GM18502 (cell line): ENCODE measurements at regions not wholly inside any gene's neighbourhood (a gene's known extent, or its start where the extent isn't known, plus 50 kb on each side); places are given as distances from the start of the nearest gene placed in this dataset.

Source experiments
- ATAC-seq: cut with Tn5 transposase; IDR thresholded peaks from one replicate; pipeline ENCODE4 v1.9.1; 2021; ENCODE audit warnings: mild to moderate bottlenecking; ENCODE audit not compliant: unreplicated experiment, poor library complexity

DNA sequence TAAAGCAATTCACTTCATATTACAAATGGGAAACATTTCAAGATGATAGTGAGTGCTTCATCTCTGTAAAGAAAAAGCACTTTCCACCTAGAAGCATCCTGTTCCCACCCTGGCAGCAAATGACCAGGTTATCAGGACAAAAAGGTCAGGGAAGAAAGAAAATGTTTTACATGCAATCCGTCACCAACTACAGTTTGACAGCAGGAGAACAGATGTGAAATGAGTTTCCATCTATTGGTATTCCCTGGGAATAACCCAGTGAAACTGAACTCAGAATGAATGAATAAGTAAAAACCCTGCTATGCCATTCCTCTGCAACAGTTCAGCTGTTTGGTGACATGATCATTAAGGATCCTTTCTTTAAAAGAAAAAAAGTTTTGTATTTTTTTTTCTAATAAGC is 67.6 kb downstream of the HTR1A start:
- no peak for ATAC-seq

DNA sequence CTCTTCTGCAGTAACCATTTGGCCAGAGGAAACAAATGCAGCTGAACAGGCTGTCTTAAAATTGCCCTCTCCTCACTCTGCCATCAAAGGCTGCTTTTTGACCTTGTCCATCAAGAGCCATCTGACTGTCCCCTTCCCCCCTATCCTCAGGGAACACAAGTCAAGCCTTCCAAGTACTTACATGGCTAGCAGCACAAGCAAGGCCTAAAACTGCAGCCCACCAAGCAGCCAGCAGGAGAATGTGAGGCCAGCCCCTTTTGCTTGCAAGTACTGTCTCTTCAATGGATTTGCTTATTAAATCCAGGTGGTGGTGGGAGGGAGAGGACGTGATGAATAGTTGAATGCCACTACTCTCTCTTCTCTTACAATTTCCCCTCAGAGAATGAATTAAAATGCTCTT is 83.5 kb downstream of the HTR1A start:
- no peak for ATAC-seq

DNA sequence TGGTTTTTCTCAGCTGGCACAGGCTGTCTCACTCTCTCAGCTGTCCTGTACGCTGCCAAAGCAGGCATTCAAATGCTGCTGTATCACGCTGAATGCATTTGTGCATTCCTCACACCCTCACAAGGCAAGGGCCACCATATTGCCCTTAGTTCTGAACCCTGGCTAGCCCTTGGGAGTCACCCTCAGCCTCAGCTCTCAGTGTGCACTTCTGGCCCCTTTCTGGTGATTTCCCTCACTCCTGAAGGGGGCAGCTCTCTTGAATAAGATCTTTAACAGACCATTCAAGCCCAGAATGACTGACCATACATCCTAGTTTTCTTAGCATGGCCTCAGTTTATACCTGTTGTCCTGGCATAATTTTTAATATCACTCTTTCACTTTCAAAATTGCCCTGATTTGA is 84.3 kb downstream of the HTR1A start:
- ATAC-seq, result no peak

DNA sequence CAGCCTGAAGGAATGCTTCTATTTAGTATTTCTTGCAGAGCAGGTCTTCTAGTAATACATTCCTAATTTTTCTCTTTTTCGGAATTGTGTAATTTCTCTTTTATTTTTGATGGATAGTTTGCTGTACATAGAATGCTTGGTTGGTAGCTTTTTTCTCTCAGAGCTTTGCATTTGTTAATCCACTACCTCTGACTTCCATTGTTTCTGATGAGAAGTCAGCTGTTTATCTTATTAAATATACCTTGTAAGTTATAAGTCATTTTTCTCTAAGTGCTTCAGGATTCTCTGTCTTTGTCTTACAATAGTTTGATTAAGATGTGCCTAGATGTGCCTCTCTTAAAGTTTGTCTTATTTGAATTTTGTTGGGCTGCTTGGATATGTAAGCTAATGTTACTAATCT is 101.9 kb downstream of the HTR1A start:
- no peak for ATAC-seq

DNA sequence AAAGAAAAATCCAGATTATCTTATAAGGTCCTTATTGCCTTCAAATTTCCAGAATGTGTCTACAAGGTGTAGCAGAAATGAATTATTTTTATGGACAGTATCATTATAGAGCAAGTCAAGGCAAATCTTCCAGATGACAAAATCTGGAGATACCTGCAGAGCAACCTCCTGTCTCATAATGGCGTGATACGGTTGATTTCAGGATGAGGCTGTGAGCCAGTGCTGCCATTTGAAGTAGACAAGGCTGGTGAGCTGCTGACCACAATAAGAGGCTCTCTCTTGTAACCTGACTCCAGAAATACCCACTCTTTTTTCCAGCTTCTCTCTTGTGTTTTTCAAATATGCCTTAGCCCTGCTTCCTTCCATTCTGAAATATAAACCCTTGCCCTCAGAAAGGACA is 108.2 kb downstream of the HTR1A start:
- ATAC-seq, result no peak

DNA sequence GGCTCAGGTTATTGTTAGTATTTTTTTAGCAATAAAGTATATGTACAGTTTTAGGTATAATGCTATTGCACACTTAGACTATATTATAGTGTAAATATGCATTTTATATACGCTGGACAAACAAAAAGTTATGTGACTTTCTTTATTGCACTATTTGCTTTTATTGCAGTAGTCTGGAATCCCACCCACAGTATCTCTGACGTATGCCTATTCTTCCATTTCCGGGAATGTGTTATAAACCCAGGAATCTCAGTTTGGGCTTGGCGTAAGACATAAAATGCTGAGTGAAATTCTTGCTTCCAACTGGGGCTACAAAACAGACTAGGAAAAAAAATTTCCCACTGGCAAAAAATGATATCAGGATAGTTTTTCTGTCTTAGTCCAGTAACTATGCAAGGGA is 119.1 kb downstream of the HTR1A start:
- no peak for ATAC-seq

DNA sequence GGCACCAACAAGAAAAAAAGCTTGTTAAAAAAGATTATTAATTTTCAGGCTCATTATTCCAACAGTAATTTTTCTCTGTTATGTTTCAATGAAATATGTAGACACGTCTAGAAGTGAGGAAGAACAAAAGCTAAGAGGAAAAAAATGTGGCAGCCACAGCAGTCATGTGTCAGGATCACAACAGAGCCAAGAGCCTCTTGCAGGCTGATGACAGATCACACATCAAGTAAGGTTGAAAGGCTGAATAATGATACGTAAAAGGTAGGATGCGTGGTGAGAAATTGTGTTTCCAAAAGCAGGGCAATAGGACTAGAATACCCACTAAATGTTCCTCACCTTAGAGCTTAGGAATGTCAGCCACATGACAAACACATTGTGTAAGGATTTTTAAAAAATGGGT is 124.8 kb downstream of the HTR1A start:
- no peak for ATAC-seq

DNA sequence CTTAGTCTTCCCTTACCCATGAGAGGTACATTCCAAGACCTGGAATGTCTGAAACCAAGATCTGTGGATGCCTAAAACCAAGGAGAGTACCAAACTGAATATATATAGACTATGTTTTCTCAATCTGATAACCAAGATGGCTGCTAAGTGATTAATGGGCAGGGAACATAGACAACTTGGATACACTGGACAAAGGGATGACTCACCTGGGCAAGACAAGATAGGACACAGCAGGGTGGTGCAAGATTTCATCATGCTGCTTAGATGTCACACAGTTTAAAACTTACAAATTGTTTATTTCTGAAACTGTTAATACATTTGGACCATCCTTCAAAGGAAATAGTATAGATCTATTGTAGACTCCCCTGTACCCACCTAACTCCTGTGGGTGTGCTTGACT is 130.9 kb downstream of the HTR1A start:
- no peak for ATAC-seq

DNA sequence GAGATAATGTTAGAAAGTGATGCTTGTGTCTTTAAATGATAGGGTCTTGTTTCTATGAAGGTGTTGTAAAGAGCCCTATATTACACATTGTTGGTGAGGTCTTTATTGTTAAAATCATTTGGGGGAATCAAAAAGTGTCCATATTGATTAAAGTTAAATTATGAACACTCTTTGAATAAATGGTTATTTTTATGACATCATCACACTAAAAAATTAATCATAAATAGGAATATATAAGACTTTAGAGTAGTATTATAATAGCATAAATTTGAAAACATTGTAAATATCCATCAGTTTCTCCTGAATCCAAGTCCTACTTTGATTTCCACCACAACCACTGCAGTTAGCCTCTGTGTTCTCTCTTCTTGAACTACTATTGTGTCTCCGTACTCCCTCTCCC is 136.3 kb downstream of the HTR1A start:
- ATAC-seq, result no peak

DNA sequence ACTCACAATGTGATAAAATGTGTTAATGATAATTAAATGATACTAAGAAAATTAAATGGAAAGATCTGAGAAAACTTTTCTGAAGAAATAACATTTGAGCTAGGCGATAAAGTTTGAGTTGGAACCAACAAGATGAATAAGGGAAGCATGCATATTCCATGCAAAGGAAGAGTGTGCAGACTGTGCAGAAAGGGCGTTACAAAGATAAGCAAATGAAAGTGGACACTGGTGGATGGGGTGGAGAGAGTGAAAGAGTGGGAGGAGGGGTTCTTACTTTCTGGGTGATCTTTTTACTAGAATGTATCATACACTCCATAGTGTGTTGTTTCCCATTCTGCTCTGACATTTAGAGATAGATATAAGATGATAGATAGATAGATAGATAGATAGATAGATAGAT is 138.7 kb downstream of the HTR1A start:
- ATAC-seq, result no peak

DNA sequence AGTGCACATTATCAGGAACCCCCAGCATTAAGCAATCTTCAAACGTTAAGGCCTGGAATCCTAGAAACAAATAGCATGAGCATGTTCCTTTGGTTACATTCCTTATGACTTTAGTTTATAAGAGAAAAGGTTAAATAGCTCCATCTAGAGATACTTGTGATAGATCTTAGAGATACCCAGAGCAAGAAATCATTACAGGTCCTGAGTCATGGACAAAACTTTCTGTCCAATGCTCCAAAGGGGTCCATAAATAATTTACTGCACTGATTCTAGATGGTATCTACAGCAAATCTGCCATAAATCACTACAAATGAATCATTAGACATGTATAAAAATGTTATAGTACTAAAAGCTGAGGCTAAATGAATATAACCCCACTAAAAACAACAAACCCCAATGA is 139.6 kb downstream of the HTR1A start:
- no peak for ATAC-seq

DNA sequence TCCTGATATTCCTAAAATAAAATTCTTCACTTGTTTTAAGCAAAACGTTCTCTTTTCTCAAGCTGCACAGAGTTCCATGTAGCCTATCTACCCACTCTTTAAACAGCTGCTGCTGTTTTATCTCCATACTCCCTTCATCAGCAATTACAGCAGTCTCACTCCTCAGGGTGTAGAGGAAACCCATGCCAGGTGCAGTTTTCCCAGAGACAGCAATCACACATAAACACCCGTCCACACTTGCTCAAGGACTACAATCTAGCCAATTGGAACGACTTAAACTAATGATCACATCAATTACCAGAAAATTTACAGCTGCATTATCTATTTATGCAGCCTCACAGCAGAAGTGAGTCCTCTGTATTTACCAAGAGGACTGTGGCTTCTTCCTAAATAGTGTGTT is 141.7 kb downstream of the HTR1A start:
- no peak for ATAC-seq

DNA sequence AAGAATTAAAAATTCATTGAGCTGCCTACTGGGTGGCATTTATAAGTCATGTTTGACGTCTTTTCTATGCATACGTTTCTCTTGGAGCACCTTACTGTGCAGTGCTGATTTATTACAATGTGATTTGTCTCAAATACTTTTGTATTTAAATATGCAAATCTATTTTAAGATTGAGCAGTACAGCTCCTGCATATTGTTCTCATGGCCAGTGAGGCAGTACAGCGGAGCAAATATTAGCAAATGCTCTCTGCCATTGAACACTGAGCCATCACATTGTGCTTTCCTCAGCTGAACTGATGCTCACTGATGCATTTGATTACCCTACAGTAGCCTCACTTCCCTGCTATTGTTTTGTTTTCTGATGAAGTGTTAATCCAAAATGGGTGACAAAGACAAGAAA is 149.6 kb downstream of the HTR1A start:
- ATAC-seq, result no peak

DNA sequence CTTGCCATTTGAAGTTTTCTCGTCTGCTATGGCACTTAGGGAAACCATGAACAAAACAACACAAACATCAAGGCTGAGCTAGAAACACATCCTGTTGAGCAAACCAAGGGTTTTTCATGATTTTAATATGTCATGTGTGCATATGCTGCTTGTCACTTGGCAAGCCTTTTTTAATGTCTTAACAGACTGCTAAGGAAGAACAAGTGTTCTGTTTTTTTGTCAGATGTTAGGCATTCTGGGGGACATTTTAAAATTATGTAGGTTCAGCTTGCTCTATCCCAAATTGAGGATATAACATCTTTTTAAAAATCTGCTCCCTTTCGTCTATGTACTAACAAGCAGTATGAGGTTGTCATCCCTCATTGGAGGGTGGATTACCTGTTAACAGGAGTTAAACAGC is 150.3 kb downstream of the HTR1A start:
- no peak for ATAC-seq

DNA sequence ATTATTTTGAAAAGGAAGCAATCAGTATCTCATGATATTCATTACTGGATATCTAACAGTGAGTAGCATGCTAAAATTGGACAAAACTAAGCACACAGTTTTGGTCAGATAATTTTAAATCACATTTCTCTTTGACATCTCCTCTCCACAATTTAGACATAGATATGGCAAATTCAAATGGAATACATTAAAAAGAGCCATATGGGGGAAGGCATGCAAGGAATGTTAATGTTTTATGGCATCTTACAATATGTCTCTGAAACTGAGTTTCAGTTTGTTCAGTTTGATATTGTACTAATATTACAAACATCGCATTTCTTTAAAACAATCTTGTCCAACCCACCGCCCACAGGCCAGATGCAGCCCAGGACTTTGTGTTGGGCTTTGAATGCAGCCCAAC is 151.0 kb downstream of the HTR1A start:
- ATAC-seq, result no peak

DNA sequence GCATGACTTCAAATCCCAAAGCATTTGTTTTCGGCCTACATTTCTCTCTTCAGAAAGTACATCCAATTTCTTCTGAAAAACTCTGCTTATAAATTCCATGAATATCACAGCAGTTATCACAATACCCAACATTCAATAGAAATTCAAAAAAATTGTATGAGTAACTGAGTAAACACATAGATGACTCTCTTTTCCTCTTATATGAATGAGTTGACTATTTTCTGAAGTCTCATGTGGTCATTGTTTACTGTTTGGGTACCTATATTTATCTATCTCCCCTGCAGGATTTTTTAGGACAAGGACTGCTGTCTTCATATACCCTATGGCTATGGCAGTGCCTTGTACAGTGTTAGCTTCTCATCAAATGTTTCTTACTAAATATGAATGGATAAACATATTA is 157.1 kb downstream of the HTR1A start:
- ATAC-seq, result no peak

DNA sequence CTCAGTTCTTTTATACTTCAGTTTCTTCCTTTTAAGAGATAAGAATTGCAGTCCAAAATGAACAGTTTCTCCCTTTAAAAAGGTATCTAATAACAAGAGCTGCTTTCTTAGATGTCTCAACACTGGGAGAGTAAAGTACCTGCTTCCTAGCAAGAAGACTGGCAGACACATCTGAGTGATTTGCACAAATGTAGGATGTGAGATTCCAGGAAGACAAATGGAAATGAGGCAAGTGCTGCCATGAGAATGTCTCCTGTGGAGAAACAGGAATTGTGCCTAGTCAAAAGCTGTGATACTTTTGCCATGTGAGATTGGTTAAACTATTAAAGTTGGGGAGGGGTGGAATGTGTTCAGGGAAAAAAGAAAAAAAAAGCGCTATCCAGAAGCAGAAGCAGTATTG is 159.1 kb downstream of the HTR1A start:
- no peak for ATAC-seq

DNA sequence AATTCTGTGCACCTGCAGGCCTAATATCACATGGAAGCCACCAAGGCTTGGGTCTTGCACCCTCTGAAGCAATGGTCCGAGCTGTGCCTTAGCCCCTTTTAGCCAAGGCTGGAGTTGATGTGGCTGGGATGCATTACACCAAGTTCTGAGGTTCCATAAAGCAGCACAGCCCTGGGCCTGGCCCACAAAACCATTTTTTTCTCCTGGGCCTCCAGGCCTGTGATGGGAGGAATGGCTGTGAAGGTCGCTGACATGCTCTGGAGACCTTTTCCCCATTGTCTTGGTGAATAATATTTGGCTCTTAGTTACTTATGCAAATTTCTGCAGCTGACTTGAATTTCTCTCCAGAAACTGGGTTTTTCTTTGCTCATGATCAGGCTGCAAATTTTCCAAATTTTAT is 167.3 kb downstream of the HTR1A start:
- no peak for ATAC-seq

DNA sequence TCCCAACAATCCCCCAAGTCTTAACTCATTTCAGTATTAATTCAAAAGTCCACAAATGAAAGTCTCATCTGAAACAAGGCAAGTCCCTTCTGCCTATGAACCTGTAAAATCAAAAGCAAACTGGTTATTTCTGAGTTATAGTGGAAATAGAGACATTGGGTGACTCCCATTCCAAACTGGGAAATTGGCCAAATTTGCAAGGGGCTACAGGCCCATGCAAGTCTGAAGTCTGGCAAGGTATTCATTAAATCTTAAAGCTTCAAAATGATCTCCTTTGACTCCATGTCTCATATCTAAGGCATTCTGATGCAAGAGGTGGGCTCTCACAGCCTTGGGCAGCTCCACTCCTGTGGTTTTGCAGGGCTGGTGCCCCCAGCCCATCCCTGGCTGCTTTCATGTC is 167.9 kb downstream of the HTR1A start:
- ATAC-seq, result no peak

DNA sequence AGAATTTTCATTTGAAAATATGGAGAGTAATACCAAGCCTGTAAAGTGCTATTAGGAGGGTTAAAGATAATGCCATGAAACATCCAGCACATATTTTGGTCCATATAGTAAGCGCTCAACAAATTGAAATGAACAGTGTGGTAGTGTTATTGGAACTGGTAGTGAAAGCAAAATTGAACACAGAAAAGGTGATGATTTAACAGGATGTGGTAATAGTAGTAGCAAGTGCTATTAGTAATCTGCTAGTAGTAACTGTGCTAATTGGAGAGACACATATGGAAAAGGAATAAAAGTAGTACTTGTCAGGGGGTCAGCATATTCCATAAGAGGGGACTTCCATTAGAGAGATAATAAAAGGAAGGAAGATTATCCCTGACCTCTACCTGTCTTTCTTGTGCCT is 187.3 kb downstream of the HTR1A start:
- no peak for ATAC-seq

DNA sequence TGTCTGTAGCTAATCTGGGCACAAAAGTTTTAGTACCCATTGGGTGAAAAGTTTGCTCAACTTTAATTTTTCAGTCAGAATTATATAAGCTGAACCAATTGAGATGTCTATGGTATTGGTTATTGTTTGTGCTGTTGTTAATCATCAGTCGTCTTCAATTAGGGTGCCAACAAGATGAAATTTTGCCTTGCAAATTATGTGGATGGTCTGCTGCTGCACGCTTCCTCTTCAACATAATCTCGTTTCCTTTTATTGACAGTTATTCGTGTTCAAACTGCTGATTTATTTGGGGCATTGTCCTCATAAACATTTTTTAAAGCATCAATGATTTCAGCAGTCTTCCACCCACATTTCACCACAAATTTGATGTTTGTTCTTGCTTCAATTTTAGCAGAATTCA is 194.0 kb downstream of the HTR1A start:
- no peak for ATAC-seq

DNA sequence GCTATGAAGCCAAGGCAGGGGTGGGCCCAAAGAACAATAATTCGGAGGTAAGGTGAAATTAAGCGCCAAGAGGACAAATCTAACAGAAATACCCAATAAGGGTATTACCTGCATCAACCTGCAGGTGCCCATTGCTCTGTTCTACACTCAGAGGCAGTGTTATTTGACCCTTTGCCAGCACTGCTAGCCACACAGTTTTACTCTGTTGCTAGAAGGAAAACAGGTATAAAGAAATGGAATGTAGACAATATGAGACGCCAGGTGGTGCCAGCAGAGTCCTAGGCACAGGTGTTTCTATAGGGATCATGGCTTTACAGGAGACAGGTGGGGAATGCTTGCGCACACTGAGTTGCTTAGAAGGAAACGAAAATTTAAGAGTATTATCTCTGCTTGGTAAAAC is 201.3 kb downstream of the HTR1A start:
- no peak for ATAC-seq

DNA sequence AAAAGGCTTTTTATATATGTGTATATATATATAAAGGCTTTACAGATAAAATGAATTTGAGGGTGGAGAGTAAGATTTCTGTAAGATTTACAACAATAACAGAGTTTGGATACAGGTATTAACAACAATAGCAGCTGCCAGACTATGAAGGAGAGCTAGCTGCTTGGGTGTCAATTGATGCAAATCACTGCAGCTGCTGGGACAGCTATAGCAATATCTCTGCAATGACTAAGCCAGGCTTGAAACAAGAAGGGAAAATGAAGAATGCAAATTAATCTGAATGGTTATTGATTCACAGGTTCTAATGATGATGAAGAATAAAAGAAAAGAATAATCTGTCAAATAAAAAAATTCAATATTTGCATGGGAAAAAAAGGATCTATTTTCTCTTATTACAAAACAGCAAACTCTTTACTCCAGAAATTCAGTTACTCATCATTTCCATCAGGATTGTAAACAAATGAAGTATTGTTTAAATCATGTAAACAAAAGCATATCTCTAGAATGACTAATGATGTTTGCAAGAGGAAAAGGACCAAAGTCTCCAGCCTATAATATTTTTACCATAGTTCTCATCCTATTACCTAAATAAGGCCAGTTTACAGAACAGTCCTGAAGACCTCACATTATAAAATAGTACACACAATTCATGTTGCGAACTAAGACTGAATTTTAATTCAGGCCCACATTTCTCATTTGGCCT is 219.0 kb downstream of the HTR1A start:
- no peak for ATAC-seq
